Ascending aorta (tissue), 2 donors: ENCODE measurements at regions not wholly inside any gene's neighbourhood (a gene's known extent, or its start where the extent isn't known, plus 50 kb on each side); places are given as distances from the start of the nearest gene placed in this dataset.
"Not testable (repeated sequence)": the region's sequence is repeated elsewhere in the genome, so short reads cannot be mapped to it uniquely, and the experiment has no call there.

Experiments
- DNase-seq, 2 donors: peaks; one replicate each; pipeline ENCODE4 v3.0.0-alpha.2; 2019; ENCODE audit warnings: low spot score in 2 of 2
- H3K27ac ChIP-seq, 2 donors: fragments of 200-600 bp; sonication (generic); one replicate each; pipeline ENCODE4 v1.5.1; 2016 to 2017; ENCODE audit warnings: mild to moderate bottlenecking in 1 of 2
- H3K27me3 ChIP-seq: fragments of 200-600 bp; sonication (generic); one replicate; pipeline ENCODE4 v1.5.1; 2017
- H3K36me3 ChIP-seq, 2 donors: fragments of 200-600 bp; sonication (generic); one replicate each; pipeline ENCODE4 v1.5.1; 2016
- H3K4me1 ChIP-seq, 2 donors: fragments of 200-600 bp; sonication (generic); one replicate each; pipeline ENCODE4 v1.5.1; 2016 to 2017; ENCODE audit warnings: mild to moderate bottlenecking in 1 of 2
- H3K4me3 ChIP-seq, 2 donors: fragments of 200-600 bp; sonication (generic); one replicate each; pipeline ENCODE4 v1.5.1; 2016 to 2017; ENCODE audit warnings: mild to moderate bottlenecking in 1 of 2
- H3K9me3 ChIP-seq, 2 donors: fragments of 200-600 bp; sonication (generic); one replicate each; pipeline ENCODE4 v1.5.1; 2016
- CTCF ChIP-seq, 3 experiments: fragments of 200-600 bp in 2 of 3; fragments of 450-650 bp in 1 of 3; sonication (generic) in 2 of 3; IDR thresholded peaks; one replicate each; pipeline ENCODE4 v1.5.1; 2016 to 2019; ENCODE audit warnings: antibody characterized with exemption in 3 of 3, mild to moderate bottlenecking in 1 of 3, moderate library complexity in 1 of 3
- intact Hi-C: fragments of 100-400 bp; cut with DNase I; formaldehyde crosslinking; loops from one replicate; pipeline ENCODE4 v1.15.1; 2023

- Histone ChIP-seq H3K9me3 (no peaks in the 10 kb centered on the region), H3K36me3 (no peaks in the 10 kb centered on the region), H3K4me1 (no peaks in the 10 kb centered on the region), H3K27me3 (no peaks in the 10 kb centered on the region), H3K4me3 (no peak overlapping the region), H3K27ac (no peak overlapping the region)
- no peak for TF ChIP-seq CTCF (IDR thresholded peaks at IDR 0.05)
- intact Hi-C loops: no loop called here
- no peak for DNase-seq
These were observed 175.1 kb upstream of the ID2 start for GRCh38 chr2:8506746-8507145.

- DNase-seq: no peak
- intact Hi-C loops: no loop called here
- Histone ChIP-seq H3K36me3 (no peaks in the 10 kb centered on the region), H3K9me3 (no peaks in the 10 kb centered on the region), H3K4me1 (no peaks in the 10 kb centered on the region), H3K27me3 (no peaks in the 10 kb centered on the region), H3K27ac (no peak overlapping the region), H3K4me3 (no peak overlapping the region)
- no peak for TF ChIP-seq CTCF (IDR thresholded peaks at IDR 0.05)
These were observed 173.1 kb upstream of the ID2 start for GRCh38 chr2:8508766-8509165.

DNA sequence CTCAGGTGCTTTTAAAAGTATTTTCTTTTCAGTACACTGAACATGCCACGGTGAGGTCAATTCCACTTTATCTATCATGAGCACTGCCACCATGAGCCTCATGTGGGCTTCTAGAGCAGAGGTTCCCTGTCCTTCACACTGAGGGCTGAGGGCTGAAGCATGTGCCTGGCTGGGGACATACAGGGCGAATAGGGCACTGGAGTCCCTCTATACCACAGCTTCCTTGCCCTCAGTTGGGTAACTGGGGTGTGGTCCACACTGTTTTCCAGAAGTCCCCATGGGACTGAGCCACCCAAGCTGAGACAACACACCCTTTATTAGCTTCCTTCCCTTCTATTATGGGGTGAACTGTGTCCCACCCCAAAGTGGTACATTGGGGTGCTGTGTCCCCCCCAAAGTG is 172.2 kb upstream of the ID2 start:
- H3K9me3 ChIP-seq: no peaks in the 10 kb centered on the region
- intact Hi-C loops: no loop called here
- DNase-seq: no peak
- H3K4me3 ChIP-seq: no peak overlapping the region
- no peak overlapping the region for H3K27ac ChIP-seq
- H3K36me3 ChIP-seq: no peaks in the 10 kb centered on the region
- TF ChIP-seq CTCF (IDR thresholded peaks at IDR 0.05): no peak
- peaks cover 0 to 2% of the 10 kb centered on the region in 2 donors for H3K4me1 ChIP-seq
- H3K27me3 ChIP-seq: no peaks in the 10 kb centered on the region

- H3K27ac ChIP-seq, H3K9me3 ChIP-seq, H3K4me1 ChIP-seq, H3K36me3 ChIP-seq, DNase-seq, H3K27me3 ChIP-seq, intact Hi-C loops, H3K4me3 ChIP-seq: not testable (repeated sequence)
These were observed 171.8 kb upstream of the ID2 start for GRCh38 chr2:8510055-8510454.

DNA sequence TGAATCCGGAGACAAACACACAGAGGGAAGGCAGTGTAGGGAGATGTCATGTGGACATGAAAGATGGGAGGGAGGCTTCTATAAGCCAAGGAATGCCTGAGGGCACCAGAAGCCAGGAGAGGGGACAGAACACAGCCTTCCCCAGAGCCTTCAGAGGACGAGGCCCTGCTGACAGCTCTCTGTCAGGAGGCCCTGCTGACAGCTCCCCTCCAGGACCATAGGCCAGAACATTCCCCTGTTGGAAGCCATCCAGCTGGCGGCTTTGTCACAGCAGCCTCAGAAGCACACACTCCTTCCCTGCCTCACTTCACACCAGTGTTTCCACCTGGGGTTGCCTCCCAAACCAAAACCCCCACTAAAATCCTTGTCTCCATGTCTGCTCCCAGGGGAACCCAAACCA is 171.3 kb upstream of the ID2 start:
- Histone ChIP-seq H3K4me1 (peaks cover 0 to 7% of the 10 kb centered on the region in 2 donors), H3K27ac (no peak overlapping the region), H3K9me3 (no peaks in the 10 kb centered on the region), H3K4me3 (no peak overlapping the region), H3K36me3 (no peaks in the 10 kb centered on the region), H3K27me3 (no peaks in the 10 kb centered on the region)
- DNase-seq: no peak
- TF ChIP-seq CTCF (IDR thresholded peaks at IDR 0.05): no peak
- intact Hi-C loops: no loop called here

DNA sequence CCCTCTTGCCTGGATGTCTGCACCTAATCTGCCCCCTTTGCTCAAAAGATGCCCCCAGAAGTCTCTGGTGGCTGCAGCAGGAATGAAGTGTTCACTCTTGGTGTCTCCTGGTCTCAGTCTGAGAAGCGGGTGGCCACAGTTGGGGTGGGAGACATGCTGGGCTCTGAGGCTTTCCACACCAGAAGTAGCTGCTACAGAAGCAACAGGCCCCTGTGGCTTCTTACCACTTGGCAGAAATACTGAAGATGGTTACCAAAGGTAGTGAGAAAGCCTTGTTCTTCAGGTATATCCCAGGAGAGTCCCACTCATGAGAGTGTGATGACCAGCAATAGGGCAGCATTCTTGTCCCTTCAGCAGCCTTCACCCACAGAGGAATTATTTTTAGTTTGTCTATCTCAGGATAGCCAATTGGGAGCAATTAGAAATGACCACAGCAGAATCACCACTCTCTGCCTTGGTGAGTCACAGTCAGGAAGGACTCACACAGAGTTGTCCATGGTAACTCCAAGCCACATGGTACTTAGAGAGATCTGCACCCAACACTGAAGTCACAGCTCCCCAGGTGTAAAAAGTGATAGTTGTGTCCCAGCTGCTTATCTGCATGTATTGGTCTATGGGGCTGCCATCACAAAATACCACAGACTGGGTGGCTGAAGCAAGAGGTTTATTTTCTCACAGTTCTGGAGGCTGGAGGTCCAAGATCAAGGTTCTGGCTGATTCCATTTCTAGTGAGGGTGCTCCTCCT is 169.8 kb upstream of the ID2 start:
- peaks cover 0 to 7% of the 10 kb centered on the region in 2 donors for H3K4me1 ChIP-seq
- H3K36me3 ChIP-seq: no peaks in the 10 kb centered on the region
- intact Hi-C loops: no loop called here
- no peaks in the 10 kb centered on the region for H3K27me3 ChIP-seq
- DNase-seq: no peak
- H3K4me3 ChIP-seq: no peak overlapping the region
- TF ChIP-seq CTCF (IDR thresholded peaks at IDR 0.05): no peak
- no peak overlapping the region for H3K27ac ChIP-seq
- no peaks in the 10 kb centered on the region for H3K9me3 ChIP-seq
